ENCODE measurements at regions not wholly inside any gene's neighbourhood (a gene's known extent, or its start where the extent isn't known, plus 50 kb on each side); places are given as distances from the start of the nearest gene placed in this dataset.

GRCh38 chr17:74040729-74041128, 162.7 kb upstream of the RPL38 start:
- H3K27ac ChIP-seq (ENCODE audit: low read length): no peak overlapping the region
- no peak for TF ChIP-seq CTCF (IDR thresholded peaks at IDR 0.05; ENCODE audit: low read length)
- H3K9me2 ChIP-seq (replicated peaks; ENCODE audit: insufficient read depth, low read length): no peaks in the 10 kb centered on the region
- H3K36me3 ChIP-seq (replicated peaks; ENCODE audit: insufficient read depth, low read length): no peaks in the 10 kb centered on the region
- H3K9ac ChIP-seq (ENCODE audit: low read length): no peak overlapping the region
- H3K4me3 ChIP-seq (ENCODE audit: low read length): no peak overlapping the region
- H2AFZ ChIP-seq (ENCODE audit: low read length): no peak overlapping the region
- H3K9me3 ChIP-seq (replicated peaks; ENCODE audit: insufficient read depth, low read length): no peaks in the 10 kb centered on the region
- H3K79me2 ChIP-seq (ENCODE audit: low read length): no peaks in the 10 kb centered on the region
- no peak for DNase-seq
- no peaks in the 10 kb centered on the region for H3K4me1 ChIP-seq (ENCODE audit: low read length)
- H3K4me2 ChIP-seq (ENCODE audit: low read depth, low read length): no peak overlapping the region
- H3F3A ChIP-seq (ENCODE audit: insufficient read depth, low read length): no peaks in the 10 kb centered on the region
- H4K20me1 ChIP-seq (ENCODE audit: insufficient read depth, low read length): no peaks in the 10 kb centered on the region
- peaks cover 83% of the 10 kb centered on the region for H3K27me3 ChIP-seq (replicated peaks; ENCODE audit: insufficient read depth, low read length)

- no peak for DNase-seq
- Histone ChIP-seq H3K4me1 (ENCODE audit: low read length) (no peaks in the 10 kb centered on the region), H2AFZ (ENCODE audit: low read length) (no peak overlapping the region), H3F3A (ENCODE audit: insufficient read depth, low read length) (no peaks in the 10 kb centered on the region), H3K9ac (ENCODE audit: low read length) (no peak overlapping the region), H3K9me3 (replicated peaks; ENCODE audit: insufficient read depth, low read length) (no peaks in the 10 kb centered on the region), H3K27ac (ENCODE audit: low read length) (no peak overlapping the region), H3K79me2 (ENCODE audit: low read length) (no peaks in the 10 kb centered on the region), H3K9me2 (replicated peaks; ENCODE audit: insufficient read depth, low read length) (no peaks in the 10 kb centered on the region), H3K4me3 (ENCODE audit: low read length) (no peak overlapping the region), H4K20me1 (ENCODE audit: insufficient read depth, low read length) (no peaks in the 10 kb centered on the region), H3K27me3 (replicated peaks; ENCODE audit: insufficient read depth, low read length) (peaks cover 82% of the 10 kb centered on the region), H3K36me3 (replicated peaks; ENCODE audit: insufficient read depth, low read length) (no peaks in the 10 kb centered on the region), H3K4me2 (ENCODE audit: low read depth, low read length) (no peak overlapping the region)
- TF ChIP-seq EZH2phosphoT487 (IDR thresholded peaks at IDR 0.05; ENCODE audit: low read length): no peak
- no peak for TF ChIP-seq CTCF (IDR thresholded peaks at IDR 0.05; ENCODE audit: low read length)
- TF ChIP-seq EZH2 (optimal IDR thresholded peaks at IDR 0.05; ENCODE audit: low read depth, low read length): no peak
Measured at GRCh38 chr17:74041869-74042640, 161.4 kb upstream of the RPL38 start.

GRCh38 chr17:74042744-74043486, 160.6 kb upstream of the RPL38 start:
- no peak for TF ChIP-seq EZH2phosphoT487 (IDR thresholded peaks at IDR 0.05; ENCODE audit: low read length)
- no peak for TF ChIP-seq CTCF (IDR thresholded peaks at IDR 0.05; ENCODE audit: low read length)
- no peak for TF ChIP-seq EZH2 (optimal IDR thresholded peaks at IDR 0.05; ENCODE audit: low read depth, low read length)
- peaks cover 78% of the 10 kb centered on the region for H3K27me3 ChIP-seq (replicated peaks; ENCODE audit: insufficient read depth, low read length)
- H3K4me2 ChIP-seq (ENCODE audit: low read depth, low read length): no peak overlapping the region
- H2AFZ ChIP-seq (ENCODE audit: low read length): no peak overlapping the region
- no peaks in the 10 kb centered on the region for H3K79me2 ChIP-seq (ENCODE audit: low read length)
- no peaks in the 10 kb centered on the region for H3K9me3 ChIP-seq (replicated peaks; ENCODE audit: insufficient read depth, low read length)
- no peaks in the 10 kb centered on the region for H3F3A ChIP-seq (ENCODE audit: insufficient read depth, low read length)
- no peak for DNase-seq
- no peaks in the 10 kb centered on the region for H3K9me2 ChIP-seq (replicated peaks; ENCODE audit: insufficient read depth, low read length)
- H3K36me3 ChIP-seq (replicated peaks; ENCODE audit: insufficient read depth, low read length): no peaks in the 10 kb centered on the region
- no peak overlapping the region for H3K4me3 ChIP-seq (ENCODE audit: low read length)
- no peak overlapping the region for H3K9ac ChIP-seq (ENCODE audit: low read length)
- no peaks in the 10 kb centered on the region for H4K20me1 ChIP-seq (ENCODE audit: insufficient read depth, low read length)
- no peaks in the 10 kb centered on the region for H3K4me1 ChIP-seq (ENCODE audit: low read length)
- H3K27ac ChIP-seq (ENCODE audit: low read length): no peak overlapping the region

Measured in MM.1S (cell line).